Endodermal cell (in vitro differentiated cells): ENCODE measurements at regions not wholly inside any gene's neighbourhood (a gene's known extent, or its start where the extent isn't known, plus 50 kb on each side); places are given as distances from the start of the nearest gene placed in this dataset.

Experiments
- DNase-seq: peaks from one replicate; pipeline ENCODE4 v3.0.0-alpha.2; 2017
- H3K27ac ChIP-seq: 2 replicates; pipeline ENCODE4 v1.5.1; 2013; ENCODE audit warnings: mild to moderate bottlenecking, low read depth, low read length, moderate library complexity
- H3K27me3 ChIP-seq: 2 replicates; pipeline ENCODE4 v1.6.1; 2013; ENCODE audit warnings: mild to moderate bottlenecking, low read length, moderate library complexity; ENCODE audit not compliant: insufficient read depth, control insufficient read depth, poor library complexity, severe bottlenecking
- H3K36me3 ChIP-seq: 2 replicates; pipeline ENCODE4 v1.7.0; 2013; ENCODE audit warnings: mild to moderate bottlenecking, low read length, moderate library complexity; ENCODE audit not compliant: control insufficient read depth, insufficient read depth
- H3K4me1 ChIP-seq: one replicate; pipeline ENCODE4 v1.7.0; 2013; ENCODE audit warnings: low read length; ENCODE audit not compliant: control insufficient read depth, insufficient read depth
- H3K4me3 ChIP-seq: 2 replicates; pipeline ENCODE4 v1.5.1; 2013; ENCODE audit warnings: mild to moderate bottlenecking, low read length, moderate library complexity
- H3K9ac ChIP-seq: 2 replicates; pipeline ENCODE4 v1.6.1; 2013; ENCODE audit warnings: mild to moderate bottlenecking, low read length, moderate library complexity; ENCODE audit not compliant: poor library complexity, severe bottlenecking; ENCODE audit errors: extremely low read depth
- H3K9me3 ChIP-seq: 2 replicates; pipeline ENCODE4 v1.6.1; 2013; ENCODE audit warnings: mild to moderate bottlenecking, low read length, moderate library complexity; ENCODE audit not compliant: control insufficient read depth
- H3K27ac Mint-ChIP-seq: 2 replicates; pipeline ENCODE4 v1.8.0; 2020; ENCODE audit warnings: mixed read lengths
- H3K27me3 Mint-ChIP-seq: 2 replicates; pipeline ENCODE4 v1.8.0; 2021; ENCODE audit warnings: mild to moderate bottlenecking, mixed read lengths; ENCODE audit not compliant: insufficient read depth
- H3K36me3 Mint-ChIP-seq: 2 replicates; pipeline ENCODE4 v1.8.0; 2020; ENCODE audit warnings: low read depth, mixed read lengths
- H3K4me1 Mint-ChIP-seq: 2 replicates; pipeline ENCODE4 v1.8.0; 2020; ENCODE audit warnings: mixed read lengths
- H3K4me3 Mint-ChIP-seq: 2 replicates; pipeline ENCODE4 v1.8.0; 2020; ENCODE audit warnings: mild to moderate bottlenecking, moderate library complexity, mixed read lengths
- H3K9me3 Mint-ChIP-seq: 2 replicates; pipeline ENCODE4 v1.8.0; 2020; ENCODE audit warnings: mild to moderate bottlenecking, mixed read lengths
- CTCF ChIP-seq: fragments of 200-600 bp; sonication (generic); conservative IDR thresholded peaks from 2 replicates; pipeline ENCODE4 v1.5.0; 2021; ENCODE audit warnings: antibody characterized with exemption, mild to moderate bottlenecking
- WGBS, 2 experiments: methylation state at CpG; one replicate each; pipeline versions ENCODE4 v1.1.5 to v1.1.7; 2013; ENCODE audit warnings: missing lambda C conversion rate in 2 of 2, mixed read lengths in 1 of 2; ENCODE audit not compliant: insufficient coverage in 1 of 2, insufficient read length in 1 of 2; 5-methylcytosine and 5-hydroxymethylcytosine counted together

DNA sequence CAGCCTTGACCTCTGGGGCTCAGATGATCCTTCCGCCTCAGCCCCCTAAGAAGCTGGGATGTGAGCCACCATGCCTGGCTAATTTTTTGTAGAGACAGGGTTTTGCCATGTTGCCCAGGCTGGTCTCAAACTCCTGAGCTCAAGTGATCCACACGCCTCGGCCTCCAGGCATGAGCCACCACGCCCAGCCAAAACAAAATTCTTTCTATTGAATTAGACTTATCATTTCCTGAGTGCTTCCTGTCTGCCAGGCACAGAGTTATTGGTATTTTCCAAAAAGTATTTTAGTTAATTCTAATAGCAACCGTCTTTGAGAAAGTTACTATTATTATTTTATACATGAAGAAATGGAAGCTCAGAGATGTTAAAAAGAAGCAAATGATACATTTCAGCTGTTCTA lies 61.4 kb upstream of the LMO2 start:
- Mint-ChIP-seq H3K36me3 (no peaks in the 10 kb centered on the region), H3K27me3 (no peaks in the 10 kb centered on the region), H3K9me3 (no peaks in the 10 kb centered on the region), H3K4me1 (peaks cover 3% of the 10 kb centered on the region), H3K4me3 (no peak overlapping the region), H3K27ac (no peak overlapping the region)
- Histone ChIP-seq H3K36me3 (no peaks in the 10 kb centered on the region), H3K27ac (no peak overlapping the region), H3K4me1 (no peaks in the 10 kb centered on the region), H3K27me3 (peaks cover 4% of the 10 kb centered on the region), H3K4me3 (no peak overlapping the region), H3K9me3 (no peaks in the 10 kb centered on the region), H3K9ac (no peak overlapping the region)
- DNase-seq: no peak
- TF ChIP-seq CTCF: no peak
- WGBS, 2 experiments: 78 to 89% methylated on average over 1 to 4 of the region's 5 CpGs

GRCh38 chr11:33952805-33953204 lies 60.9 kb upstream of the LMO2 start:
- Mint-ChIP-seq H3K27ac (no peak overlapping the region), H3K9me3 (no peaks in the 10 kb centered on the region), H3K36me3 (no peaks in the 10 kb centered on the region), H3K4me1 (peaks cover 3% of the 10 kb centered on the region), H3K27me3 (no peaks in the 10 kb centered on the region), H3K4me3 (no peak overlapping the region)
- Histone ChIP-seq H3K4me1 (no peaks in the 10 kb centered on the region), H3K9me3 (no peaks in the 10 kb centered on the region), H3K27ac (no peak overlapping the region), H3K36me3 (no peaks in the 10 kb centered on the region), H3K4me3 (no peak overlapping the region), H3K27me3 (peaks cover 4% of the 10 kb centered on the region), H3K9ac (no peak overlapping the region)
- no peak for TF ChIP-seq CTCF
- 83 to 92% methylated on average over 1 to 4 of the region's 5 CpGs for WGBS, 2 experiments
- DNase-seq: no peak

GRCh38 chr11:33949252-33949913 lies 57.5 kb upstream of the LMO2 start:
- H3K9ac ChIP-seq: no peak overlapping the region
- H3K4me3 ChIP-seq: no peak overlapping the region
- WGBS, 2 experiments: 91 to 92% methylated on average over 7 to 8 of the region's 8 CpGs
- no peaks in the 10 kb centered on the region for H3K9me3 ChIP-seq
- no peak overlapping the region for H3K4me3 Mint-ChIP-seq
- H3K4me1 ChIP-seq: no peaks in the 10 kb centered on the region
- peaks cover 3% of the 10 kb centered on the region for H3K4me1 Mint-ChIP-seq
- H3K36me3 ChIP-seq: no peaks in the 10 kb centered on the region
- no peak for DNase-seq
- peaks cover under 1% of the 10 kb centered on the region for H3K27me3 ChIP-seq
- no peaks in the 10 kb centered on the region for H3K27me3 Mint-ChIP-seq
- H3K27ac Mint-ChIP-seq: no peak overlapping the region
- no peak for TF ChIP-seq CTCF
- no peaks in the 10 kb centered on the region for H3K9me3 Mint-ChIP-seq
- no peak overlapping the region for H3K27ac ChIP-seq
- H3K36me3 Mint-ChIP-seq: no peaks in the 10 kb centered on the region
